GM23338 (cell line): ENCODE measurements at regions not wholly inside any gene's neighbourhood (a gene's known extent, or its start where the extent isn't known, plus 50 kb on each side); places are given as distances from the start of the nearest gene placed in this dataset.
A peak's percentile ranks its signal among the peaks of the same experiment; 100 is the strongest.

ENCODE experiments used
- ATAC-seq: fragments of 200-7000 bp; cut with Tn5 transposase; 3 replicates; pipeline ENCODE4 v1.9.1; 2020
- DNase-seq: peaks from one replicate; pipeline ENCODE4 v3.0.0-alpha.2; 2015; ENCODE audit warnings: low spot score
- H2AFZ ChIP-seq: fragments of 200-600 bp; sonication (generic); 2 replicates; pipeline ENCODE4 v1.8.0; 2016; ENCODE audit warnings: antibody characterized with exemption, mild to moderate bottlenecking, moderate library complexity
- H3F3A ChIP-seq: fragments of 200-600 bp; sonication (generic); replicated peaks from 2 replicates; pipeline ENCODE4 v1.8.0; 2017; ENCODE audit warnings: antibody characterized with exemption, mixed run types, low read depth
- H3K27ac ChIP-seq: fragments of 200-600 bp; sonication (generic); 2 replicates; pipeline ENCODE4 v1.6.1; 2016; ENCODE audit warnings: low read depth
- H3K27me3 ChIP-seq: fragments of 200-600 bp; sonication (generic); 2 replicates; pipeline ENCODE4 v1.8.0; 2016; ENCODE audit warnings: mild to moderate bottlenecking, mixed run types, moderate library complexity; ENCODE audit not compliant: insufficient read depth
- H3K36me3 ChIP-seq: fragments of 200-600 bp; sonication (generic); 2 replicates; pipeline ENCODE4 v1.8.0; 2016; ENCODE audit warnings: mild to moderate bottlenecking; ENCODE audit not compliant: insufficient read depth
- H3K4me1 ChIP-seq: fragments of 200-600 bp; sonication (generic); 2 replicates; pipeline ENCODE4 v1.8.0; 2016; ENCODE audit warnings: mild to moderate bottlenecking, moderate library complexity; ENCODE audit not compliant: insufficient read depth
- H3K4me2 ChIP-seq: fragments of 200-600 bp; sonication (generic); 2 replicates; pipeline ENCODE4 v1.7.1; 2017; ENCODE audit warnings: mixed run types
- H3K4me3 ChIP-seq: fragments of 200-600 bp; sonication (generic); 2 replicates; pipeline ENCODE4 v1.6.1; 2016; ENCODE audit warnings: mixed run types
- H3K79me2 ChIP-seq: fragments of 200-600 bp; sonication (generic); replicated peaks from 2 replicates; pipeline ENCODE4 v1.8.0; 2017; ENCODE audit warnings: mild to moderate bottlenecking; ENCODE audit not compliant: insufficient read depth
- H3K9me2 ChIP-seq: fragments of 200-600 bp; sonication (generic); 2 replicates; pipeline ENCODE4 v1.8.0; 2017; ENCODE audit not compliant: insufficient read depth
- H4K20me1 ChIP-seq: fragments of 200-600 bp; sonication (generic); replicated peaks from 2 replicates; pipeline ENCODE4 v1.8.0; 2017; ENCODE audit warnings: mild to moderate bottlenecking; ENCODE audit not compliant: insufficient read depth
- H3K27ac Mint-ChIP-seq: 2 replicates; pipeline ENCODE4 v1.8.0; 2020; ENCODE audit warnings: inconsistent platforms, mild to moderate bottlenecking, moderate library complexity, mixed read lengths
- H3K27me3 Mint-ChIP-seq: 3 replicates; pipeline ENCODE4 v1.8.0; 2022; ENCODE audit warnings: low read depth, mild to moderate bottlenecking, moderate library complexity, mixed read lengths, inconsistent platforms; ENCODE audit not compliant: insufficient read depth, poor library complexity
- H3K36me3 Mint-ChIP-seq: 3 replicates; pipeline ENCODE4 v1.8.0; 2021; ENCODE audit warnings: low read depth, mild to moderate bottlenecking, inconsistent platforms, moderate library complexity, mixed read lengths
- H3K4me1 Mint-ChIP-seq: 3 replicates; pipeline ENCODE4 v1.8.0; 2020; ENCODE audit warnings: mild to moderate bottlenecking, inconsistent platforms, mixed read lengths
- H3K4me3 Mint-ChIP-seq: 3 replicates; pipeline ENCODE4 v1.8.0; 2021; ENCODE audit warnings: moderate library complexity, mild to moderate bottlenecking, inconsistent platforms, mixed read lengths
- H3K9me3 Mint-ChIP-seq: 3 replicates; pipeline ENCODE4 v1.8.0; 2020; ENCODE audit warnings: moderate library complexity, mild to moderate bottlenecking, inconsistent platforms, mixed read lengths
- NANOG ChIP-seq: IDR thresholded peaks from 2 replicates; pipeline ENCODE4 v1.6.1; 2016; ENCODE audit warnings: antibody characterized with exemption, borderline replicate concordance
- POLR2AphosphoS5 ChIP-seq: IDR thresholded peaks from 2 replicates; pipeline ENCODE4 v1.6.1; 2016; ENCODE audit warnings: antibody characterized with exemption, low read depth
- TF ChIP-seq, protein P1 (sequence below): fragments of 250-450 bp; sonication (Bioruptor Pico); IDR thresholded peaks from 2 replicates; pipeline ENCODE4 v1.5.0; 2020; ENCODE audit warnings: mild to moderate bottlenecking, moderate library complexity
- TF ChIP-seq, protein P2 (sequence below), 2 experiments: fragments of 200-600 bp in 1 of 2; sonication (generic) in 1 of 2; conservative IDR thresholded peaks; 2 replicates each; pipeline versions ENCODE4 v1.5.1 to v1.6.1; 2016 to 2017; ENCODE audit warnings: antibody characterized with exemption in 2 of 2, low read depth in 2 of 2, mild to moderate bottlenecking in 2 of 2, moderate library complexity in 1 of 2

DNA sequence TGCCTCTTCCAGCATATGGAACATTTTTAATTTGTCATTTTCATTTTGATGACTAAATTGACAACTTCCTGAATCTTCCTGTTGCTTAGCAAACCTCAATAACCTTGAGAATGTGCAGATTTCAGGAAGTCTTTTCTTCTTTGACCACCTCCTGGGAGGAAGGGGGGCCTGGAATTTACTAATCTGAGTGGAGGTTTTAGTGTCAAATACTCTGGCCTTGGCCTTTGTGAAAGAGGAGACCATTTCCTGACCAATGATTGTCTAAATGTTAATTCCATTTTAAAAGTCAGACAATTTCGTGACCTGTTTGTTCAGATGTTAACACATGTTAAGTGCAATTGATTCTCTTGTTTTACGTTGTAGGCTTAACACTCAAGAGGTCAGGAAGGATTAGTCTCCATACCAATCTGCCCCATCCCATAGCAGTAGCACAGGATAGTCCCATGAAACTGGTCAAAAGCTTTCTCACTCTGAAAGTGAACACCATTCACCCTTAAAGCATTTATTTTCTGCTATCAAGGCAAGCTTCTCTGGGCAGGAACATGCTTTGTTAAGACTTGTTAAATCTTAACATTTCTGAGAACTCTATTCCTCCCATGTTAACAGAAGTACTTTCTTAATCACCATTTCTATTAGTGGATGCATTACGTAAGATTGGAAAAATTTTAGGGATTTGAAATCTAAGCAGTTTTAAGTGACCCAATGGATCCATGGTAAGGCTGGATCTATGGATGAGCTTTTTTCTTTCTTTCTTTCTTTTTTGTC, 219.6 kb downstream of the RND3 start:
- H3K27ac ChIP-seq: peak overlapping the region; percentile 87
- H3K27me3 ChIP-seq: no peaks in the 10 kb centered on the region
- Mint-ChIP-seq H3K9me3 (no peaks in the 10 kb centered on the region; the same call in 2 of the 3 replicates), H3K27me3 (peaks cover 3% of the 10 kb centered on the region), H3K4me3 (no peak overlapping the region), H3K4me1 (peaks cover 17% of the 10 kb centered on the region), H3K27ac (peak overlapping the region; percentile 86), H3K36me3 (peaks cover 21% of the 10 kb centered on the region; the same call in 2 of the 3 replicates)
- H3K4me3 ChIP-seq: no peak overlapping the region
- peaks cover 10% of the 10 kb centered on the region; the same call in 1 of the 2 replicates for H3K4me1 ChIP-seq
- no peak overlapping the region for H2AFZ ChIP-seq
- no peaks in the 10 kb centered on the region for H3K9me2 ChIP-seq
- H3K36me3 ChIP-seq: no peaks in the 10 kb centered on the region
- ATAC-seq (peak; percentile 41; the same call in 2 of the 3 replicates), DNase-seq (peak; percentile 56)
- no peak overlapping the region for H3K4me2 ChIP-seq
- no peaks in the 10 kb centered on the region for H4K20me1 ChIP-seq
- H3K79me2 ChIP-seq: no peaks in the 10 kb centered on the region
- H3F3A ChIP-seq: no peaks in the 10 kb centered on the region
- TF ChIP-seq POLR2AphosphoS5 (no peak), NANOG (peak; percentile 74; the same call in 1 of the 2 replicates)
- TF ChIP-seq, protein P1, sequence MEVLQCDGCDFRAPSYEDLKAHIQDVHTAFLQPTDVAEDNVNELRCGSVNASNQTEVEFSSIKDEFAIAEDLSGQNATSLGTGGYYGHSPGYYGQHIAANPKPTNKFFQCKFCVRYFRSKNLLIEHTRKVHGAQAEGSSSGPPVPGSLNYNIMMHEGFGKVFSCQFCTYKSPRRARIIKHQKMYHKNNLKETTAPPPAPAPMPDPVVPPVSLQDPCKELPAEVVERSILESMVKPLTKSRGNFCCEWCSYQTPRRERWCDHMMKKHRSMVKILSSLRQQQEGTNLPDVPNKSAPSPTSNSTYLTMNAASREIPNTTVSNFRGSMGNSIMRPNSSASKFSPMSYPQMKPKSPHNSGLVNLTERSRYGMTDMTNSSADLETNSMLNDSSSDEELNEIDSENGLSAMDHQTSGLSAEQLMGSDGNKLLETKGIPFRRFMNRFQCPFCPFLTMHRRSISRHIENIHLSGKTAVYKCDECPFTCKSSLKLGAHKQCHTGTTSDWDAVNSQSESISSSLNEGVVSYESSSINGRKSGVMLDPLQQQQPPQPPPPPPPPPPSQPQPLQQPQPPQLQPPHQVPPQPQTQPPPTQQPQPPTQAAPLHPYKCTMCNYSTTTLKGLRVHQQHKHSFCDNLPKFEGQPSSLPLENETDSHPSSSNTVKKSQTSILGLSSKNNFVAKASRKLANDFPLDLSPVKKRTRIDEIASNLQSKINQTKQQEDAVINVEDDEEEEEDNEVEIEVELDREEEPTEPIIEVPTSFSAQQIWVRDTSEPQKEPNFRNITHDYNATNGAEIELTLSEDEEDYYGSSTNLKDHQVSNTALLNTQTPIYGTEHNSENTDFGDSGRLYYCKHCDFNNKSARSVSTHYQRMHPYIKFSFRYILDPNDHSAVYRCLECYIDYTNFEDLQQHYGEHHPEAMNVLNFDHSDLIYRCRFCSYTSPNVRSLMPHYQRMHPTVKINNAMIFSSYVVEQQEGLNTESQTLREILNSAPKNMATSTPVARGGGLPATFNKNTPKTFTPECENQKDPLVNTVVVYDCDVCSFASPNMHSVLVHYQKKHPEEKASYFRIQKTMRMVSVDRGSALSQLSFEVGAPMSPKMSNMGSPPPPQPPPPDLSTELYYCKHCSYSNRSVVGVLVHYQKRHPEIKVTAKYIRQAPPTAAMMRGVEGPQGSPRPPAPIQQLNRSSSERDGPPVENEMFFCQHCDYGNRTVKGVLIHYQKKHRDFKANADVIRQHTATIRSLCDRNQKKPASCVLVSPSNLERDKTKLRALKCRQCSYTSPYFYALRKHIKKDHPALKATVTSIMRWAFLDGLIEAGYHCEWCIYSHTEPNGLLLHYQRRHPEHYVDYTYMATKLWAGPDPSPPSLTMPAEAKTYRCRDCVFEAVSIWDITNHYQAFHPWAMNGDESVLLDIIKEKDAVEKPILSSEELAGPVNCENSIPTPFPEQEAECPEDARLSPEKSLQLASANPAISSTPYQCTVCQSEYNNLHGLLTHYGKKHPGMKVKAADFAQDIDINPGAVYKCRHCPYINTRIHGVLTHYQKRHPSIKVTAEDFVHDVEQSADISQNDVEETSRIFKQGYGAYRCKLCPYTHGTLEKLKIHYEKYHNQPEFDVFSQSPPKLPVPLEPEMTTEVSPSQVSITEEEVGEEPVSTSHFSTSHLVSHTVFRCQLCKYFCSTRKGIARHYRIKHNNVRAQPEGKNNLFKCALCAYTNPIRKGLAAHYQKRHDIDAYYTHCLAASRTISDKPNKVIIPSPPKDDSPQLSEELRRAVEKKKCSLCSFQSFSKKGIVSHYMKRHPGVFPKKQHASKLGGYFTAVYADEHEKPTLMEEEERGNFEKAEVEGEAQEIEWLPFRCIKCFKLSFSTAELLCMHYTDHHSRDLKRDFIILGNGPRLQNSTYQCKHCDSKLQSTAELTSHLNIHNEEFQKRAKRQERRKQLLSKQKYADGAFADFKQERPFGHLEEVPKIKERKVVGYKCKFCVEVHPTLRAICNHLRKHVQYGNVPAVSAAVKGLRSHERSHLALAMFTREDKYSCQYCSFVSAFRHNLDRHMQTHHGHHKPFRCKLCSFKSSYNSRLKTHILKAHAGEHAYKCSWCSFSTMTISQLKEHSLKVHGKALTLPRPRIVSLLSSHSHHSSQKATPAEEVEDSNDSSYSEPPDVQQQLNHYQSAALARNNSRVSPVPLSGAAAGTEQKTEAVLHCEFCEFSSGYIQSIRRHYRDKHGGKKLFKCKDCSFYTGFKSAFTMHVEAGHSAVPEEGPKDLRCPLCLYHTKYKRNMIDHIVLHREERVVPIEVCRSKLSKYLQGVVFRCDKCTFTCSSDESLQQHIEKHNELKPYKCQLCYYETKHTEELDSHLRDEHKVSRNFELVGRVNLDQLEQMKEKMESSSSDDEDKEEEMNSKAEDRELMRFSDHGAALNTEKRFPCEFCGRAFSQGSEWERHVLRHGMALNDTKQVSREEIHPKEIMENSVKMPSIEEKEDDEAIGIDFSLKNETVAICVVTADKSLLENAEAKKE: peak; percentile 58; the same call in 1 of the 2 replicates
- TF ChIP-seq, protein P2, sequence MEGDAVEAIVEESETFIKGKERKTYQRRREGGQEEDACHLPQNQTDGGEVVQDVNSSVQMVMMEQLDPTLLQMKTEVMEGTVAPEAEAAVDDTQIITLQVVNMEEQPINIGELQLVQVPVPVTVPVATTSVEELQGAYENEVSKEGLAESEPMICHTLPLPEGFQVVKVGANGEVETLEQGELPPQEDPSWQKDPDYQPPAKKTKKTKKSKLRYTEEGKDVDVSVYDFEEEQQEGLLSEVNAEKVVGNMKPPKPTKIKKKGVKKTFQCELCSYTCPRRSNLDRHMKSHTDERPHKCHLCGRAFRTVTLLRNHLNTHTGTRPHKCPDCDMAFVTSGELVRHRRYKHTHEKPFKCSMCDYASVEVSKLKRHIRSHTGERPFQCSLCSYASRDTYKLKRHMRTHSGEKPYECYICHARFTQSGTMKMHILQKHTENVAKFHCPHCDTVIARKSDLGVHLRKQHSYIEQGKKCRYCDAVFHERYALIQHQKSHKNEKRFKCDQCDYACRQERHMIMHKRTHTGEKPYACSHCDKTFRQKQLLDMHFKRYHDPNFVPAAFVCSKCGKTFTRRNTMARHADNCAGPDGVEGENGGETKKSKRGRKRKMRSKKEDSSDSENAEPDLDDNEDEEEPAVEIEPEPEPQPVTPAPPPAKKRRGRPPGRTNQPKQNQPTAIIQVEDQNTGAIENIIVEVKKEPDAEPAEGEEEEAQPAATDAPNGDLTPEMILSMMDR (conservative IDR thresholded peaks at IDR 0.05; ENCODE audit: low read depth in 2 of 2): no peak
